CD14-positive monocyte (primary cell): ENCODE measurements at regions not wholly inside any gene's neighbourhood (a gene's known extent, or its start where the extent isn't known, plus 50 kb on each side); places are given as distances from the start of the nearest gene placed in this dataset.
"Not testable (repeated sequence)": the region's sequence is repeated elsewhere in the genome, so short reads cannot be mapped to it uniquely, and the experiment has no call there.

Experiments
- DNase-seq, 3 donors: peaks; one replicate each; pipeline ENCODE4 v3.0.0-alpha.2; 2011 to 2022
- H2AFZ ChIP-seq: 2 replicates; pipeline ENCODE4 v1.6.0; 2012; ENCODE audit warnings: mild to moderate bottlenecking, low read depth, low read length, inconsistent platforms; ENCODE audit not compliant: insufficient read depth, poor library complexity, severe bottlenecking
- H3K27ac ChIP-seq, 2 donors: 1 replicate in 1 of 2; 2 replicates in 1 of 2; pipeline ENCODE4 v1.5.1; 2012 to 2013; ENCODE audit warnings: low read length in 2 of 2, control low read depth in 1 of 2, inconsistent platforms in 1 of 2, low read depth in 1 of 2, mild to moderate bottlenecking in 1 of 2
- H3K27me3 ChIP-seq, 2 donors: one replicate each; pipeline versions ENCODE4 v1.6.0 to v1.6.1; 2011 to 2013; ENCODE audit warnings: low read length in 2 of 2; ENCODE audit not compliant: control insufficient read depth in 2 of 2, insufficient read depth in 2 of 2
- H3K36me3 ChIP-seq, 2 donors: replicated peaks in 1 of 2; 1 replicate in 1 of 2; 2 replicates in 1 of 2; pipeline versions ENCODE4 v1.5.1 to v1.6.1; 2012 to 2013; ENCODE audit warnings: low read length in 2 of 2, control low read depth in 1 of 2, inconsistent platforms in 1 of 2, mild to moderate bottlenecking in 1 of 2; ENCODE audit not compliant: insufficient read depth in 2 of 2, control insufficient read depth in 1 of 2
- H3K4me1 ChIP-seq, 2 donors: 1 replicate in 1 of 2; 2 replicates in 1 of 2; pipeline versions ENCODE4 v1.5.1 to v1.6.1; 2012 to 2013; ENCODE audit warnings: low read length in 2 of 2, control low read depth in 1 of 2, inconsistent platforms in 1 of 2, mild to moderate bottlenecking in 1 of 2, moderate library complexity in 1 of 2; ENCODE audit not compliant: insufficient read depth in 2 of 2, control insufficient read depth in 1 of 2
- H3K4me2 ChIP-seq: replicated peaks from 2 replicates; pipeline ENCODE3; 2012; ENCODE audit warnings: low read length, moderate library complexity, mild to moderate bottlenecking; ENCODE audit not compliant: poor library complexity, severe bottlenecking; ENCODE audit errors: extremely low read depth
- H3K4me3 ChIP-seq, 3 experiments: fragments of 200-600 bp in 1 of 3; sonication (generic) in 1 of 3; replicated peaks in 1 of 3; 1 replicate in 2 of 3; 2 replicates in 1 of 3; pipeline ENCODE4 v1.5.1; 2011 to 2013; ENCODE audit warnings: low read length in 3 of 3, mild to moderate bottlenecking in 3 of 3, control low read depth in 2 of 3, low read depth in 2 of 3, inconsistent platforms in 1 of 3, moderate library complexity in 1 of 3
- H3K79me2 ChIP-seq: 2 replicates; pipeline ENCODE4 v1.6.0; 2012; ENCODE audit warnings: mild to moderate bottlenecking, control low read depth, inconsistent platforms, low read length, moderate library complexity; ENCODE audit not compliant: insufficient read depth
- H3K9ac ChIP-seq: 2 replicates; pipeline ENCODE4 v1.6.0; 2017; ENCODE audit warnings: low read length, mild to moderate bottlenecking; ENCODE audit not compliant: insufficient read depth, poor library complexity, severe bottlenecking
- H3K9me3 ChIP-seq, 2 donors: replicated peaks in 1 of 2; 1 replicate in 1 of 2; 2 replicates in 1 of 2; pipeline versions ENCODE4 v1.5.1 to v1.6.1; 2012 to 2013; ENCODE audit warnings: low read length in 2 of 2, control low read depth in 1 of 2; ENCODE audit not compliant: control insufficient read depth in 1 of 2, insufficient read depth in 1 of 2
- H4K20me1 ChIP-seq: 2 replicates; pipeline ENCODE4 v1.6.0; 2012; ENCODE audit warnings: mild to moderate bottlenecking, low read length, control low read depth, moderate library complexity; ENCODE audit not compliant: insufficient read depth
- H3K27ac Mint-ChIP-seq, 7 donors: one replicate each; pipeline ENCODE4 v1.8.0; 2020; ENCODE audit warnings: mild to moderate bottlenecking in 7 of 7, mixed read lengths in 7 of 7, moderate library complexity in 6 of 7, inconsistent platforms in 2 of 7
- H3K27me3 Mint-ChIP-seq, 3 donors: one replicate each; pipeline ENCODE4 v1.8.0; 2021 to 2022; ENCODE audit warnings: low read depth in 3 of 3, mild to moderate bottlenecking in 3 of 3, mixed read lengths in 3 of 3, moderate library complexity in 3 of 3, inconsistent platforms in 1 of 3
- H3K36me3 Mint-ChIP-seq, 2 donors: one replicate each; pipeline ENCODE4 v1.8.0; 2020; ENCODE audit warnings: mixed read lengths in 2 of 2, inconsistent platforms in 1 of 2, mild to moderate bottlenecking in 1 of 2
- H3K4me1 Mint-ChIP-seq: one replicate; pipeline ENCODE4 v1.8.0; 2020; ENCODE audit warnings: mild to moderate bottlenecking, mixed read lengths
- H3K4me3 Mint-ChIP-seq, 2 donors: one replicate each; pipeline ENCODE4 v1.8.0; 2020; ENCODE audit warnings: mild to moderate bottlenecking in 2 of 2, mixed read lengths in 2 of 2, moderate library complexity in 1 of 2
- H3K9me3 Mint-ChIP-seq, 7 donors: one replicate each; pipeline ENCODE4 v1.8.0; 2020 to 2022; ENCODE audit warnings: mixed read lengths in 7 of 7, mild to moderate bottlenecking in 6 of 7, moderate library complexity in 6 of 7, inconsistent platforms in 2 of 7
- WGBS: methylation state at CpG from one replicate; pipeline ENCODE4 v1.1.5; 2013; ENCODE audit warnings: missing lambda C conversion rate; ENCODE audit not compliant: insufficient coverage; 5-methylcytosine and 5-hydroxymethylcytosine counted together
- intact Hi-C, 2 donors: fragments of 100-400 bp; cut with micrococcal nuclease; formaldehyde crosslinking; loops; one replicate each; pipeline versions ENCODE4 v1.15.0 to v1.15.1; 2023
- TF ChIP-seq, protein P1 (sequence below): fragments of 200-600 bp; IDR thresholded peaks from one replicate; pipeline ENCODE4 v1.8.0; 2022; ENCODE audit warnings: antibody characterized with exemption, mild to moderate bottlenecking

DNA sequence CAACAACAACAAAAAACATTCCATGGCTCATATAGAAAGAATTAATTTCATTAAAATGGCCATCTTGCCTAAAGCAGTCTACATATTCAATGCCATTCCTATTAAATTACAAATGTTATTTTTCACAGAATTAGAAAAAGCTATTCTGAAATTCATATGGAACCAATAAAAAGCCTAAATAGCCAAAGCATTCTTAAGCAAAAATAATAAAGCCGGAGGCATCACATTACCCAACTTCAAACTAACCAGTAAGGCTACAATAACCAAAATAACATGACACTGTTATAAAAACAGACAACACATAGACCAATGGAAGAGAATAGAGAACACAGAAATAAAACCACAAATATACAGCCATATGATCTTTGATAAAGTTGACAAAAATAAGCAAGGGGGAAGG, 330.4 kb downstream of the KIF20B start:
- Histone ChIP-seq H3K27ac (no peak overlapping the region), H3K4me2 (no peak overlapping the region), H4K20me1 (no peaks in the 10 kb centered on the region), H3K4me1 (no peaks in the 10 kb centered on the region), H3K9me3 (no peaks in the 10 kb centered on the region), H2AFZ (no peak overlapping the region), H3K9ac (no peak overlapping the region), H3K4me3 (no peak overlapping the region), H3K36me3 (no peaks in the 10 kb centered on the region), H3K27me3 (no peaks in the 10 kb centered on the region), H3K79me2 (no peaks in the 10 kb centered on the region)
- H3K27me3 Mint-ChIP-seq: no peaks in the 10 kb centered on the region
- no peak for DNase-seq
- H3K27ac Mint-ChIP-seq: no peak overlapping the region
- TF ChIP-seq, protein P1, sequence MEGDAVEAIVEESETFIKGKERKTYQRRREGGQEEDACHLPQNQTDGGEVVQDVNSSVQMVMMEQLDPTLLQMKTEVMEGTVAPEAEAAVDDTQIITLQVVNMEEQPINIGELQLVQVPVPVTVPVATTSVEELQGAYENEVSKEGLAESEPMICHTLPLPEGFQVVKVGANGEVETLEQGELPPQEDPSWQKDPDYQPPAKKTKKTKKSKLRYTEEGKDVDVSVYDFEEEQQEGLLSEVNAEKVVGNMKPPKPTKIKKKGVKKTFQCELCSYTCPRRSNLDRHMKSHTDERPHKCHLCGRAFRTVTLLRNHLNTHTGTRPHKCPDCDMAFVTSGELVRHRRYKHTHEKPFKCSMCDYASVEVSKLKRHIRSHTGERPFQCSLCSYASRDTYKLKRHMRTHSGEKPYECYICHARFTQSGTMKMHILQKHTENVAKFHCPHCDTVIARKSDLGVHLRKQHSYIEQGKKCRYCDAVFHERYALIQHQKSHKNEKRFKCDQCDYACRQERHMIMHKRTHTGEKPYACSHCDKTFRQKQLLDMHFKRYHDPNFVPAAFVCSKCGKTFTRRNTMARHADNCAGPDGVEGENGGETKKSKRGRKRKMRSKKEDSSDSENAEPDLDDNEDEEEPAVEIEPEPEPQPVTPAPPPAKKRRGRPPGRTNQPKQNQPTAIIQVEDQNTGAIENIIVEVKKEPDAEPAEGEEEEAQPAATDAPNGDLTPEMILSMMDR: no peak
- no peaks in the 10 kb centered on the region for H3K4me1 Mint-ChIP-seq
- H3K36me3 Mint-ChIP-seq: no peaks in the 10 kb centered on the region
- no CpG with 5 or more reads among the region's 1 CpG for WGBS
- intact Hi-C loops: no loop called here
- peaks cover 0 to 9% (median 0%) of the 10 kb centered on the region in 7 donors for H3K9me3 Mint-ChIP-seq
- H3K4me3 Mint-ChIP-seq: no peak overlapping the region

- no peak for DNase-seq
- intact Hi-C loops: no loop called here
- Mint-ChIP-seq H3K4me3 (no peak overlapping the region), H3K4me1 (no peaks in the 10 kb centered on the region), H3K9me3 (peaks cover 0 to 9% (median 0%) of the 10 kb centered on the region in 7 donors), H3K36me3 (no peaks in the 10 kb centered on the region), H3K27ac (no peak overlapping the region), H3K27me3 (peaks cover 0 to 2% (median 1%) of the 10 kb centered on the region in 3 donors)
- H3K9ac ChIP-seq: no peak overlapping the region
- H3K4me2 ChIP-seq: no peak overlapping the region
- H3K36me3 ChIP-seq: no peaks in the 10 kb centered on the region
- no peaks in the 10 kb centered on the region for H3K4me1 ChIP-seq
- no peaks in the 10 kb centered on the region for H3K79me2 ChIP-seq
- H4K20me1 ChIP-seq: no peaks in the 10 kb centered on the region
- no peaks in the 10 kb centered on the region for H3K27me3 ChIP-seq
- no peak overlapping the region for H2AFZ ChIP-seq
- H3K27ac ChIP-seq: no peak overlapping the region
- H3K4me3 ChIP-seq: no peak overlapping the region
- H3K9me3 ChIP-seq: no peaks in the 10 kb centered on the region
- TF ChIP-seq, protein P1: no peak
Measured at GRCh38 chr10:90032519-90032918, 331.1 kb downstream of the KIF20B start.

DNA sequence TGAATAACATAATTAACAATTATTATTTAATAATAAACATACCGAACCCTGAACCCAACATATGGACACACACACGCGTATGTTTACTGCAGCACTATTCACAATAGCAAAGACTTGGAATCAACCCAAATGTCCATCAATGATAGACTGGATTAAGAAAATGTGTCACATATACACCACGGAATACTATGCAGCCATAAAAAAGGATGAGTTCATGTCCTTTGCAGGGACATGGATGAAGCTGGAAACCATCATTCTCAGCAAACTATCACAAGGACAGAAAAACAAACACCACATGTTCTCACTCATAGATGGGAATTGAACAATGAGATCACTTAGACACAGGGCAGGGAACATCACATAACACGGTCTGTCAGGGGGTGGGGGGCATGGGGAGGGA, 333.5 kb downstream of the KIF20B start:
- H3K9ac ChIP-seq, H3K4me1 ChIP-seq, intact Hi-C loops, H3K36me3 Mint-ChIP-seq, H3K27me3 Mint-ChIP-seq, H3K4me1 Mint-ChIP-seq, H3K79me2 ChIP-seq, H2AFZ ChIP-seq, H3K4me2 ChIP-seq, H3K27ac ChIP-seq, H3K9me3 Mint-ChIP-seq, H3K4me3 ChIP-seq, H4K20me1 ChIP-seq, H3K27me3 ChIP-seq, H3K9me3 ChIP-seq, DNase-seq, H3K27ac Mint-ChIP-seq, H3K4me3 Mint-ChIP-seq, H3K36me3 ChIP-seq: not testable (repeated sequence)
- no CpG with 5 or more reads among the region's 5 CpGs for WGBS
